ENCODE measurements at regions not wholly inside any gene's neighbourhood (a gene's known extent, or its start where the extent isn't known, plus 50 kb on each side); places are given as distances from the start of the nearest gene placed in this dataset.

- no peaks in the 10 kb centered on the region for H3K36me3 ChIP-seq (ENCODE audit: control insufficient read depth in 4 of 4, insufficient read depth in 4 of 4, low read length in 4 of 4)
- no peak for DNase-seq
- no peaks in the 10 kb centered on the region for H3K4me1 ChIP-seq (ENCODE audit: control insufficient read depth in 5 of 5, insufficient read depth in 5 of 5, low read length in 5 of 5)
- no peaks in the 10 kb centered on the region for H3K9me3 ChIP-seq (ENCODE audit: control insufficient read depth in 4 of 4, insufficient read depth in 3 of 4, low read length in 3 of 4)
- no peak for ATAC-seq (ENCODE audit: insufficient read depth, low FRiP score)
- 93 to 95% methylated on average over 15 of the region's 15 CpGs for WGBS, 2 donors
- peaks cover 0 to 3% (median 0%) of the 10 kb centered on the region in 3 donors for H3K27me3 ChIP-seq (ENCODE audit: control insufficient read depth in 3 of 3, insufficient read depth in 3 of 3, low read length in 2 of 3)
- no peak overlapping the region for H3K4me3 ChIP-seq
- H3K9ac ChIP-seq (ENCODE audit: insufficient read depth in 1 of 2, low read length in 2 of 2), result no peak overlapping the region
- no peak overlapping the region for H3K27ac ChIP-seq (ENCODE audit: low read depth in 1 of 2, low read length in 1 of 2)
- TF ChIP-seq CTCF (IDR thresholded peaks at IDR 0.05; ENCODE audit: control extremely low read depth, extremely low read depth), result no peak
Observed at GRCh38 chr12:107618106-107618505, 67.5 kb upstream of the PWP1 start.

GRCh38 chr12:107619831-107620230, 65.8 kb upstream of the PWP1 start:
- Histone ChIP-seq H3K27ac (ENCODE audit: low read depth in 1 of 2, low read length in 1 of 2) (no peak overlapping the region), H3K36me3 (ENCODE audit: control insufficient read depth in 4 of 4, insufficient read depth in 4 of 4, low read length in 4 of 4) (no peaks in the 10 kb centered on the region), H3K9ac (ENCODE audit: insufficient read depth in 1 of 2, low read length in 2 of 2) (no peak overlapping the region), H3K27me3 (ENCODE audit: control insufficient read depth in 3 of 3, insufficient read depth in 3 of 3, low read length in 2 of 3) (no peaks in the 10 kb centered on the region), H3K4me3 (no peak overlapping the region), H3K4me1 (ENCODE audit: control insufficient read depth in 5 of 5, insufficient read depth in 5 of 5, low read length in 5 of 5) (no peaks in the 10 kb centered on the region), H3K9me3 (ENCODE audit: control insufficient read depth in 4 of 4, insufficient read depth in 3 of 4, low read length in 3 of 4) (peaks cover 0 to 3% (median 0%) of the 10 kb centered on the region in 4 donors)
- DNase-seq, result no peak
- ATAC-seq (ENCODE audit: insufficient read depth, low FRiP score), result no peak
- TF ChIP-seq CTCF (IDR thresholded peaks at IDR 0.05; ENCODE audit: control extremely low read depth, extremely low read depth), result no peak
- WGBS, 2 donors, result 72 to 89% methylated on average over 13 of the region's 13 CpGs

GRCh38 chr12:107622001-107622400, 63.6 kb upstream of the PWP1 start:
- no peaks in the 10 kb centered on the region for H3K4me1 ChIP-seq (ENCODE audit: control insufficient read depth in 5 of 5, insufficient read depth in 5 of 5, low read length in 5 of 5)
- H3K36me3 ChIP-seq (ENCODE audit: control insufficient read depth in 4 of 4, insufficient read depth in 4 of 4, low read length in 4 of 4), result no peaks in the 10 kb centered on the region
- ATAC-seq (ENCODE audit: insufficient read depth, low FRiP score) (no peak), DNase-seq (no peak)
- no peaks in the 10 kb centered on the region for H3K27me3 ChIP-seq (ENCODE audit: control insufficient read depth in 3 of 3, insufficient read depth in 3 of 3, low read length in 2 of 3)
- 62 to 72% methylated on average over 8 of the region's 8 CpGs for WGBS, 2 donors
- no peak overlapping the region for H3K27ac ChIP-seq (ENCODE audit: low read depth in 1 of 2, low read length in 1 of 2)
- TF ChIP-seq CTCF (IDR thresholded peaks at IDR 0.05; ENCODE audit: control extremely low read depth, extremely low read depth), result peak; percentile 6
- no peak overlapping the region for H3K4me3 ChIP-seq
- no peak overlapping the region for H3K9ac ChIP-seq (ENCODE audit: insufficient read depth in 1 of 2, low read length in 2 of 2)
- peaks cover 0 to 7% (median 2%) of the 10 kb centered on the region in 4 donors for H3K9me3 ChIP-seq (ENCODE audit: control insufficient read depth in 4 of 4, insufficient read depth in 3 of 4, low read length in 3 of 4)

GRCh38 chr12:107624493-107624892, 61.1 kb upstream of the PWP1 start:
- ATAC-seq (ENCODE audit: insufficient read depth, low FRiP score) (no peak), DNase-seq (no peak)
- H3K4me1 ChIP-seq (ENCODE audit: control insufficient read depth in 5 of 5, insufficient read depth in 5 of 5, low read length in 5 of 5), result no peaks in the 10 kb centered on the region
- H3K4me3 ChIP-seq, result no peak overlapping the region
- H3K36me3 ChIP-seq (ENCODE audit: control insufficient read depth in 4 of 4, insufficient read depth in 4 of 4, low read length in 4 of 4), result no peaks in the 10 kb centered on the region
- no peak for TF ChIP-seq CTCF (IDR thresholded peaks at IDR 0.05; ENCODE audit: control extremely low read depth, extremely low read depth)
- H3K27ac ChIP-seq (ENCODE audit: low read depth in 1 of 2, low read length in 1 of 2), result no peak overlapping the region
- peaks cover 0 to 7% (median 3%) of the 10 kb centered on the region in 4 donors for H3K9me3 ChIP-seq (ENCODE audit: control insufficient read depth in 4 of 4, insufficient read depth in 3 of 4, low read length in 3 of 4)
- no peak overlapping the region for H3K9ac ChIP-seq (ENCODE audit: insufficient read depth in 1 of 2, low read length in 2 of 2)
- 97 to 99% methylated on average over 4 of the region's 4 CpGs for WGBS, 2 donors
- no peaks in the 10 kb centered on the region for H3K27me3 ChIP-seq (ENCODE audit: control insufficient read depth in 3 of 3, insufficient read depth in 3 of 3, low read length in 2 of 3)

All from lung (tissue), 11 donors.